ENCODE measurements at regions not wholly inside any gene's neighbourhood (a gene's known extent, or its start where the extent isn't known, plus 50 kb on each side); places are given as distances from the start of the nearest gene placed in this dataset.

DNA sequence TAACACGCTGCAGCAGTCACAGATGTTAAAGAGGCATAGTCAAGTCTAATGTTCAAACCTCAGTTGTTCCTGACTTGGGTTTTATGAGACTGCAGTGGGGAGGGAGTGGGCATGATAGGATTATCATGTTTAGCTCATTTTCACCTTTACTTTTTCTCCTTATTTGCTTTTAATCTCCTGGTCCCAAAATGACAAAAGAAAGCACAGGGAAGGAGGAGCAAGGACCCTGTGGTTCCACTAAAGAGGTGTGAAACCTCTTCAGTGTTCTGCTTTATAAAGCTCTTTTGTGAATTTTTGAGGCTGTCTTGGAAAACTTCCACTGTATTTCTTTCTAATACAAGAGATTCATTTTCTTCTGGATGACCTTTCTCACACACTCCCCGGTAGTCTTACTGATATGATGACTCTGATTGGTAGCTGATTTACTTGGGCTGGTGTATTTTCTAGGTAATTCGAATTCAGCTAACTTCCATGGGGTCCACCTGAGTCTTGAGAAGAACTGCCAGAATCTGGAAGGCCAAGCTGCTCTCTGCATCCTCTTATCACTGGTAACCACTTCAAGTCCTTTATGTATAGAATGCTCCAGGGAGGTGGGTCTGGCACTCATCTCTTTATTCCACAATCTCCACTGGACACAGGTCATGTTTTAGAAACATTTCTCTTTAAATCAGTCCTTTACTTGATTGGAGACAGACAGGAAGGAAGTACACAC, 1364.4 kb upstream of the CDH9 start:
- H3K4me1 ChIP-seq: no peaks in the 10 kb centered on the region
- no peaks in the 10 kb centered on the region for H3K27me3 ChIP-seq
- no peaks in the 10 kb centered on the region for H3K9me3 ChIP-seq
- intact Hi-C loops (cut with DNase I; ENCODE audit: low total_unique reads): no loop called here
- TF ChIP-seq, protein P1, sequence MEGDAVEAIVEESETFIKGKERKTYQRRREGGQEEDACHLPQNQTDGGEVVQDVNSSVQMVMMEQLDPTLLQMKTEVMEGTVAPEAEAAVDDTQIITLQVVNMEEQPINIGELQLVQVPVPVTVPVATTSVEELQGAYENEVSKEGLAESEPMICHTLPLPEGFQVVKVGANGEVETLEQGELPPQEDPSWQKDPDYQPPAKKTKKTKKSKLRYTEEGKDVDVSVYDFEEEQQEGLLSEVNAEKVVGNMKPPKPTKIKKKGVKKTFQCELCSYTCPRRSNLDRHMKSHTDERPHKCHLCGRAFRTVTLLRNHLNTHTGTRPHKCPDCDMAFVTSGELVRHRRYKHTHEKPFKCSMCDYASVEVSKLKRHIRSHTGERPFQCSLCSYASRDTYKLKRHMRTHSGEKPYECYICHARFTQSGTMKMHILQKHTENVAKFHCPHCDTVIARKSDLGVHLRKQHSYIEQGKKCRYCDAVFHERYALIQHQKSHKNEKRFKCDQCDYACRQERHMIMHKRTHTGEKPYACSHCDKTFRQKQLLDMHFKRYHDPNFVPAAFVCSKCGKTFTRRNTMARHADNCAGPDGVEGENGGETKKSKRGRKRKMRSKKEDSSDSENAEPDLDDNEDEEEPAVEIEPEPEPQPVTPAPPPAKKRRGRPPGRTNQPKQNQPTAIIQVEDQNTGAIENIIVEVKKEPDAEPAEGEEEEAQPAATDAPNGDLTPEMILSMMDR (IDR thresholded peaks at IDR 0.05): no peak
- TF ChIP-seq POLR2AphosphoS5 (IDR thresholded peaks at IDR 0.05) (no peak), POLR2A (IDR thresholded peaks at IDR 0.05) (no peak)
- DNase-seq (ENCODE audit: low spot score in 2 of 2): no peak
- H3K4me3 ChIP-seq: no peak overlapping the region
- no peaks in the 10 kb centered on the region for H3K36me3 ChIP-seq
- H3K27ac ChIP-seq: no peak overlapping the region

DNA sequence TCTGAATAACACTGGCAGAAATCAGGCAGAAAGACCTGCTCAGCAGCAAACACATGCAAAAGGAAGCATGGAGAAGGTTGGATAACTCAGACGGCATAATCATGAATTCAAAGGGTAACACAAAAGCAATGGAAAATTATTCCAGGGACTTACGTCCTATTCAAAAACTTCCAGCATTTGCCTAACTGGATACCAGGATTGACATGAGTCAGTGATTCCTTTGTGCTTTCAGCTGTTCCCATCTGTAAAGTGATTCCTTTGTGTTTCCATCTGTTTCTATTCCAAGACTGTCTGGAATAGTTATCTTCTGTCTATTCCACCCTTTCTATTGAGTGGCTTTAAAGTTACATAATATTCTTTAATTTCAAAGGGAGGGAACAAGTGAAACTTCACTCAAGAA, 1361.7 kb upstream of the CDH9 start:
- Histone ChIP-seq H3K4me3 (no peak overlapping the region), H3K27ac (no peak overlapping the region), H3K9me3 (no peaks in the 10 kb centered on the region), H3K36me3 (no peaks in the 10 kb centered on the region), H3K27me3 (no peaks in the 10 kb centered on the region), H3K4me1 (no peaks in the 10 kb centered on the region)
- no peak for DNase-seq (ENCODE audit: low spot score in 2 of 2)
- intact Hi-C loops (cut with DNase I; ENCODE audit: low total_unique reads): no loop called here
- TF ChIP-seq POLR2A (IDR thresholded peaks at IDR 0.05): no peak
- TF ChIP-seq, protein P1 (IDR thresholded peaks at IDR 0.05): no peak
- no peak for TF ChIP-seq POLR2AphosphoS5 (IDR thresholded peaks at IDR 0.05)

DNA sequence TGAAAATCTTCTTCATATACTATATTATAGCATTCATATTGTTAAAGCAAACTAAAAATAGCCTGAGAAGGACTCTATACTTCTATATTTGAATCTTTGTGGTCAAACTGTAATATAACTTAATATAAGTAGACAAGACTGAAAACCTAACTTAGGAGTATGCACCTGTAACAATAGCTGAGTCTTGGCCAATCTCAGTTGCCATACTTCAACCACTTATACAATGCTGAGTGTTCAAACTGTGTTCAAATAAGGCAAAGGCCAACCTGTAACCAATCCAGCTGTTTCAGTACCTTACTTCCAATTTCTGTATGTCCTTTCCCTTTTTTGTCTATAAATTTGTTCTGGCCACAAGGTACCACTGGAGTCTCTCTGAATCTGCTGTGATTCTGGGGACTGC, 1360.8 kb upstream of the CDH9 start:
- no peak overlapping the region for H3K4me3 ChIP-seq
- H3K27me3 ChIP-seq: no peaks in the 10 kb centered on the region
- no peak for TF ChIP-seq POLR2AphosphoS5 (IDR thresholded peaks at IDR 0.05)
- no peak for TF ChIP-seq POLR2A (IDR thresholded peaks at IDR 0.05)
- TF ChIP-seq, protein P1 (IDR thresholded peaks at IDR 0.05): no peak
- H3K9me3 ChIP-seq: no peaks in the 10 kb centered on the region
- intact Hi-C loops (cut with DNase I; ENCODE audit: low total_unique reads): no loop called here
- H3K4me1 ChIP-seq: no peaks in the 10 kb centered on the region
- DNase-seq (ENCODE audit: low spot score in 2 of 2): no peak
- no peaks in the 10 kb centered on the region for H3K36me3 ChIP-seq
- H3K27ac ChIP-seq: no peak overlapping the region

DNA sequence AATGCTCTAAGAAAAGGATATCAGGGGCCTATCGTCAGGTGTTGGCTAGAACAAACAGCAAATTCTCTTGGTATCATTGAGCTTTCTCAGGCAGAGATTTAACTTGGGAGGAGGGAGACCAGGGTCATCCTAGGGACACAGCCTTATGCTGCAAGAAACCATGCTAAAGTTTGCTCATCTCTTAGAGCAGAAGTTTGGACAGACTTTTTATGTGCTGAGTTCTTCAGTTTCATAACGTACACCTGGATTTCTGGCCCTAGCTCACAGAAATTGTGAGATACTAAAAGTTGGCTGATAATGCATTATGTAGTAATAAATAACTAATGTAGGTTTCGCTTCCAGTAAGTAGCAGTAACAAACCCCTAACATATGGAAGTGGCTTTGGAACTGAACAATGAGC, 1359.8 kb upstream of the CDH9 start:
- TF ChIP-seq POLR2AphosphoS5 (IDR thresholded peaks at IDR 0.05) (no peak), POLR2A (IDR thresholded peaks at IDR 0.05) (no peak)
- TF ChIP-seq, protein P1 (IDR thresholded peaks at IDR 0.05): no peak
- Histone ChIP-seq H3K27ac (no peak overlapping the region), H3K27me3 (no peaks in the 10 kb centered on the region), H3K9me3 (no peaks in the 10 kb centered on the region), H3K4me3 (no peak overlapping the region), H3K4me1 (no peaks in the 10 kb centered on the region), H3K36me3 (no peaks in the 10 kb centered on the region)
- intact Hi-C loops (cut with DNase I; ENCODE audit: low total_unique reads): no loop called here
- no peak for DNase-seq (ENCODE audit: low spot score in 2 of 2)

DNA sequence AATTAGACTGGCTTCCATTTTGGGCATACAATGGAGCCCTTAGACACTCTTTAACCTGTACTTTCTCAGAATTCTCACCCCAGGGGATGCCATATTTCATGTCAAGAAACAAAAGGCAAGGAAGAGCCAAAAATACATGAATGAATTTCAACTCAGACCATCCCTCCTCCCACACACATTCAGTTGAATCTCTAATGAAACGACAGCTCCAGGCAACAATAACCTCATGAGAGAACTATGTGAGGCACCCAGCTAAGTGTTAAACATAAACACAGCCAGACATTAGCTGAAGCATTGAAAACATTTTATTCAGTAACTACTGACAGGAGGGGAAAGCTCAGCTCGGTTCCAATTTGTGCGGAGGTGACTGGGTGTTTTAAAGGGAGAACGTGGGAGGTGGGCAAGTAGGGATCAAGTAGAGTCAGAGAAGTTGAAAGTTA, 1359.1 kb upstream of the CDH9 start:
- Histone ChIP-seq H3K27me3 (no peaks in the 10 kb centered on the region), H3K36me3 (no peaks in the 10 kb centered on the region), H3K27ac (no peak overlapping the region), H3K4me1 (no peaks in the 10 kb centered on the region), H3K9me3 (no peaks in the 10 kb centered on the region), H3K4me3 (no peak overlapping the region)
- no peak for TF ChIP-seq POLR2A (IDR thresholded peaks at IDR 0.05)
- TF ChIP-seq, protein P1 (IDR thresholded peaks at IDR 0.05): no peak
- no peak for TF ChIP-seq POLR2AphosphoS5 (IDR thresholded peaks at IDR 0.05)
- DNase-seq (ENCODE audit: low spot score in 2 of 2): no peak
- intact Hi-C loops (cut with DNase I; ENCODE audit: low total_unique reads): no loop called here
